Esophagus muscularis mucosa (tissue), 4 donors: ENCODE measurements at regions not wholly inside any gene's neighbourhood (a gene's known extent, or its start where the extent isn't known, plus 50 kb on each side); places are given as distances from the start of the nearest gene placed in this dataset.

ENCODE experiments used
- DNase-seq: peaks from one replicate; pipeline ENCODE4 v3.0.0-alpha.2; 2017; ENCODE audit errors: extremely low spot score
- H3K27ac ChIP-seq, 4 donors: fragments of 200-600 bp; sonication (generic); replicated peaks in 1 of 4; 1 replicate in 3 of 4; 2 replicates in 1 of 4; pipeline ENCODE4 v1.5.1; 2016 to 2019; ENCODE audit warnings: mild to moderate bottlenecking in 1 of 4
- H3K27me3 ChIP-seq, 4 donors: fragments of 200-600 bp; sonication (generic); one replicate each; pipeline versions ENCODE4 v1.5.1 to v1.6.0; 2016 to 2019
- H3K36me3 ChIP-seq, 4 donors: fragments of 200-600 bp; sonication (generic); one replicate each; pipeline ENCODE4 v1.5.1; 2016 to 2019
- H3K4me1 ChIP-seq, 4 donors: fragments of 200-600 bp; sonication (generic); one replicate each; pipeline ENCODE4 v1.5.1; 2016 to 2019
- H3K4me3 ChIP-seq, 4 donors: fragments of 200-600 bp; sonication (generic); 1 replicate in 2 of 4; 2 replicates in 2 of 4; pipeline ENCODE4 v1.5.1; 2016 to 2019; ENCODE audit warnings: mild to moderate bottlenecking in 4 of 4, moderate library complexity in 1 of 4
- H3K9me3 ChIP-seq, 4 donors: fragments of 200-600 bp; sonication (generic); 1 replicate in 3 of 4; 2 replicates in 1 of 4; pipeline ENCODE4 v1.5.1; 2016 to 2019
- CTCF ChIP-seq, 3 experiments: fragments of 200-600 bp in 2 of 3; fragments of 450-650 bp in 1 of 3; sonication (generic) in 2 of 3; IDR thresholded peaks; one replicate each; pipeline ENCODE4 v1.5.1; 2017 to 2019; ENCODE audit warnings: antibody characterized with exemption in 3 of 3, mild to moderate bottlenecking in 2 of 3, moderate library complexity in 1 of 3
- EP300 ChIP-seq: sonication (generic); formaldehyde crosslinking; IDR thresholded peaks from one replicate; pipeline ENCODE4 v1.6.1; 2017; ENCODE audit warnings: antibody characterized with exemption
- POLR2A ChIP-seq: fragments of 450-650 bp; IDR thresholded peaks from one replicate; pipeline ENCODE4 v1.6.1; 2017; ENCODE audit warnings: antibody characterized with exemption, moderate library complexity, mild to moderate bottlenecking, low read depth
- POLR2AphosphoS5 ChIP-seq, 2 donors: sonication (generic); formaldehyde crosslinking; IDR thresholded peaks; one replicate each; pipeline ENCODE4 v1.6.1; 2017; ENCODE audit warnings: antibody characterized with exemption in 2 of 2
- WGBS: methylation state at CpG from one replicate; pipeline ENCODE4 v1.1.5; 2018; 5-methylcytosine and 5-hydroxymethylcytosine counted together
- intact Hi-C: fragments of 100-400 bp; cut with DNase I; formaldehyde crosslinking; loops from one replicate; pipeline ENCODE4 v1.15.1; 2023

- Histone ChIP-seq H3K27me3 (no peaks in the 10 kb centered on the region), H3K4me3 (no peak overlapping the region), H3K4me1 (no peaks in the 10 kb centered on the region), H3K27ac (no peak overlapping the region), H3K36me3 (no peaks in the 10 kb centered on the region), H3K9me3 (peaks cover 0 to 19% (median 7%) of the 10 kb centered on the region in 4 donors)
- no peak for DNase-seq
- intact Hi-C loops, result no loop called here
- WGBS, result 93% methylated on average over 2 of the region's 2 CpGs
- no peak for TF ChIP-seq POLR2A
- TF ChIP-seq CTCF (IDR thresholded peaks at IDR 0.05), result no peak
- no peak for TF ChIP-seq POLR2AphosphoS5 (IDR thresholded peaks at IDR 0.05)
- TF ChIP-seq EP300, result no peak
Measured at GRCh38 chr4:164540987-164541386, 212.9 kb upstream of the SMIM31 start.

- Histone ChIP-seq H3K36me3 (no peaks in the 10 kb centered on the region), H3K4me1 (no peaks in the 10 kb centered on the region), H3K27ac (no peak overlapping the region), H3K9me3 (peaks cover 0 to 19% (median 7%) of the 10 kb centered on the region in 4 donors), H3K27me3 (no peaks in the 10 kb centered on the region), H3K4me3 (no peak overlapping the region)
- DNase-seq, result no peak
- TF ChIP-seq CTCF (IDR thresholded peaks at IDR 0.05) (no peak), EP300 (no peak), POLR2AphosphoS5 (IDR thresholded peaks at IDR 0.05) (no peak), POLR2A (no peak)
- intact Hi-C loops, result no loop called here
- WGBS, result 61% methylated on average over 1 of the region's 1 CpG
Measured at GRCh38 chr4:164542431-164542830, 211.5 kb upstream of the SMIM31 start.

- H3K27ac ChIP-seq, result no peak overlapping the region
- H3K4me1 ChIP-seq, result no peaks in the 10 kb centered on the region
- H3K9me3 ChIP-seq, result peaks cover 0 to 13% (median 0%) of the 10 kb centered on the region in 4 donors
- no peak overlapping the region for H3K4me3 ChIP-seq
- 66% methylated on average over 5 of the region's 5 CpGs for WGBS
- H3K36me3 ChIP-seq, result no peaks in the 10 kb centered on the region
- intact Hi-C loops, result no loop called here
- no peak for DNase-seq
- no peaks in the 10 kb centered on the region for H3K27me3 ChIP-seq
- no peak for TF ChIP-seq CTCF (IDR thresholded peaks at IDR 0.05)
- TF ChIP-seq POLR2A, result no peak
- no peak for TF ChIP-seq POLR2AphosphoS5 (IDR thresholded peaks at IDR 0.05)
- TF ChIP-seq EP300, result no peak
Measured at GRCh38 chr4:164550989-164551712, 202.8 kb upstream of the SMIM31 start.

- no peaks in the 10 kb centered on the region for H3K4me1 ChIP-seq
- H3K9me3 ChIP-seq, result peaks cover 0 to 13% (median 0%) of the 10 kb centered on the region in 4 donors
- H3K27ac ChIP-seq, result no peak overlapping the region
- intact Hi-C loops, result no loop called here
- no peak for DNase-seq
- no peak overlapping the region for H3K4me3 ChIP-seq
- 88% methylated on average over 1 of the region's 4 CpGs for WGBS
- no peak for TF ChIP-seq CTCF (IDR thresholded peaks at IDR 0.05)
- no peak for TF ChIP-seq EP300
- no peak for TF ChIP-seq POLR2A
- TF ChIP-seq POLR2AphosphoS5 (IDR thresholded peaks at IDR 0.05), result no peak
- no peaks in the 10 kb centered on the region for H3K36me3 ChIP-seq
- H3K27me3 ChIP-seq, result no peaks in the 10 kb centered on the region
Measured at GRCh38 chr4:164551713-164552040, 202.3 kb upstream of the SMIM31 start.
